AG10803 (cell line): ENCODE measurements at regions not wholly inside any gene's neighbourhood (a gene's known extent, or its start where the extent isn't known, plus 50 kb on each side); places are given as distances from the start of the nearest gene placed in this dataset.

ENCODE experiments used
- DNase-seq: peaks from one replicate; pipeline ENCODE4 v3.0.0; 2010; ENCODE audit warnings: low read depth
- H3K4me3 ChIP-seq: 2 replicates; pipeline ENCODE4 v1.5.1; 2011; ENCODE audit warnings: mild to moderate bottlenecking, low read length, control low read depth
- TF ChIP-seq, protein P1 (sequence below): conservative IDR thresholded peaks from 2 replicates; pipeline ENCODE4 v1.5.1; 2011; ENCODE audit warnings: mild to moderate bottlenecking, low read length, control low read depth, inconsistent platforms

DNA sequence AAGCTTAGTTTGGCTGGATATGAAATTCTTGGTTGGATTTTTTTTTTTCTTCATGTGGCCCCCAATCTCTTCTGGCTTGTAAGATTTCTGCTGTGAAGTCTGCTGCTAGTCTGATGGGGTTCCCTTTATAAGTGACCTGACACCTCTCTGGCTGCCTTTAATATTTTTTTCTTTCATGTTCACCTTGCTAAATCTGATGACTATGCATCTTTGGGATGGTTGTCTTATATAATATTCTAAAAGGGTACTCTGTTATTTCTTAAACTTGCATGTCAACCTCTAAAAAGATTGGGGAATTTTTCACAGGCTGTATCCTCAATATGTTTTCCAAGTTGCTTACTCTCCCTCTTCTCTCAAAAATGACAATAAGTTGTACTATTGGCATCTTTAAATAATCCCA, 500.0 kb downstream of the CAAP1 start:
- TF ChIP-seq, protein P1, sequence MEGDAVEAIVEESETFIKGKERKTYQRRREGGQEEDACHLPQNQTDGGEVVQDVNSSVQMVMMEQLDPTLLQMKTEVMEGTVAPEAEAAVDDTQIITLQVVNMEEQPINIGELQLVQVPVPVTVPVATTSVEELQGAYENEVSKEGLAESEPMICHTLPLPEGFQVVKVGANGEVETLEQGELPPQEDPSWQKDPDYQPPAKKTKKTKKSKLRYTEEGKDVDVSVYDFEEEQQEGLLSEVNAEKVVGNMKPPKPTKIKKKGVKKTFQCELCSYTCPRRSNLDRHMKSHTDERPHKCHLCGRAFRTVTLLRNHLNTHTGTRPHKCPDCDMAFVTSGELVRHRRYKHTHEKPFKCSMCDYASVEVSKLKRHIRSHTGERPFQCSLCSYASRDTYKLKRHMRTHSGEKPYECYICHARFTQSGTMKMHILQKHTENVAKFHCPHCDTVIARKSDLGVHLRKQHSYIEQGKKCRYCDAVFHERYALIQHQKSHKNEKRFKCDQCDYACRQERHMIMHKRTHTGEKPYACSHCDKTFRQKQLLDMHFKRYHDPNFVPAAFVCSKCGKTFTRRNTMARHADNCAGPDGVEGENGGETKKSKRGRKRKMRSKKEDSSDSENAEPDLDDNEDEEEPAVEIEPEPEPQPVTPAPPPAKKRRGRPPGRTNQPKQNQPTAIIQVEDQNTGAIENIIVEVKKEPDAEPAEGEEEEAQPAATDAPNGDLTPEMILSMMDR = no peak

DNA sequence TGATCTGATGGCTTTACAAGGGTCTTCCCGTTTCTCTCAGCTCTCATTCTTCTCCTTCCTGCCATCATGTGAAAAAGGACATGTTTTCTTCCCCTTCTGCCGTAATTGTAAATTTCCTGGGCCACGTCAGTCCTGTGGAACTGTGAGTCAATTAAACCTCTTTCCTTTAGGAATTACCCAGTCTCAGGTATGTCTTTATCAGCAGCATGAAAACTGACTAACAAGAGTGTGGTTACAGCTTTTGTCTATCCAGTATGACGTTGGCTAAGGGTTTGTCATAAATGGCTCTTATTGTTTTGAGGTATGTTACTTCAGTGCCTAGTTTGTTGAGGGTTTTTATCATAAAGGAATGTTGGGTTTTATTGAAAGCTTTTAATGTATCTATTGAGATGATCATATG, 501.6 kb downstream of the CAAP1 start:
- no peak overlapping the region for H3K4me3 ChIP-seq
- no peak for DNase-seq
- TF ChIP-seq, protein P1 = no peak

More for the DNA sequence above, 500.0 kb downstream of the CAAP1 start:
- no peak overlapping the region for H3K4me3 ChIP-seq
- DNase-seq = no peak

DNA sequence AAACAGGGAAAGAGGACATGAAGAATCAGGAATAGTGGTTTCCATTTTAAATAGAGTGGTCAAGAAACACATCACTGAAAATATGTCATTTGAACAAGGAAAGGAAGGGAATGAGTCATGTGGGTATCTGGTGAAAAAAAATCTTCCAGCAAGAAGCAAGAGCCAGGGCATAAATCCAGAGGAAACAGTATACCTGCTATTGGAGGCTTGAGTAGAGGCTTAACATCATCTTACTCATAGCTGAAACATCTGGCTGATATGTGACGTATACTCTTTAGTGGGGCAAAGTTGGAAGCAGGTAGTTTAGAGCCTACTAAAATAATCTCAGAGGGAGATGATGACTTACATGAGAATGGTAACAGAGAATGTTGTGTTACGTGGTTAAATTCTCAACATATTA, 517.2 kb downstream of the CAAP1 start:
- no peak overlapping the region for H3K4me3 ChIP-seq
- TF ChIP-seq, protein P1 = no peak
- DNase-seq = peak; percentile 9

DNA sequence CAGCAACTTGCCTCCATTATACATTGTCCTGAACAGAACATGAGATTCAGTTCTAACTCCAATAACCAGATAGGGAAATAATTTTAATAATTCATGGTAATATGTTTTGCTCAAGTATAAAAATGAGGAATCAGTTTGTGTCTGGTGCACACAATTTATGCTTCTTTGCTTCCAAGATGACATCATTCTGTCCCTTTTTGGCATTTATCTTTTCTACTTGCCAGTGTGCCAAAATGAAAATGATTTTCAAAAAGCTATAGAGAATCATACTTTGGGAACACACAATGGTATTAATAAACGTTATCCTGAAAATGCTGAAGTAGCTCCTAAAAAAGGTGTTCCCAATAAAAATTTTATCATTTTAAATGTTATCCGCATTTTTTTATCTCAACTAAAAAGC, 519.0 kb downstream of the CAAP1 start:
- H3K4me3 ChIP-seq = no peak overlapping the region
- TF ChIP-seq, protein P1 = no peak
- DNase-seq = no peak

DNA sequence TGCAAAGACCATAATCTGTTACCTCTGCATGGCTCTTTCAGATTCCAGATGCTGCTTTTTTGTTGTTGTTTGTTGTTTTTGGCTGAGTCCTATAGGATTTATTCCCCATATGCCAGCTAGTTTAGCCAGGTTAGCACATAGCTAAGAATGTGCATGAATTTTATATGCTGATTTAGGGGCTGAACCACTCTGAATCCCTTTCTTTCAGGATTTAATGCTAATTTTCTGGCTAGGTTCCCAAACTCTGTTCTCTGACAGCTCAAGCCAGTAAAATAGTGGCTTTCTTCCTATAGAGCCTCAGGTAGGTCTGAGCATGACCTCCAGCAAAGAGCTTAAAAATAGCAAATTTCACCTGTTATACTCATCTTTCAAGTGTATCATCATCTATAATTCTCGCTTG, 521.4 kb downstream of the CAAP1 start:
- no peak overlapping the region for H3K4me3 ChIP-seq
- DNase-seq = no peak
- TF ChIP-seq, protein P1 = no peak

DNA sequence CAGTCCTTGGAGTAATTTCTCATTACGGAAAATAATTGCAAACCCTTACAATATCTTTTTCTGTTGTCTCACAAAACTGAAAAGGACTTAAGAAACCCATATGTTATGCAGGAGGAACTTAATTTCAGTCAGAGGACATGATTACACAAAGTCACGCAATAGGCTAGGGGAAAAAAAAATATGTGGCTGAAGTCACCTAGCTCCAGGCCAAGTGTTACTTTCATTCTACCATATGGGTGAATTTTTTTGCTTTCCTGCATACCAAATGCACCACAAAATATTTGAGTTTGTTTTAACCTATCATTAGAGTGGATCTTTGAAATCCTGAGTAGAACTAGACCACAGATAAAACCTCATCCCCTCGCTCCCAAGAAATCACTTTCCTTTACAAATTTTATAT, 523.5 kb downstream of the CAAP1 start:
- H3K4me3 ChIP-seq = no peak overlapping the region
- TF ChIP-seq, protein P1 = no peak
- peak; percentile 81 for DNase-seq

DNA sequence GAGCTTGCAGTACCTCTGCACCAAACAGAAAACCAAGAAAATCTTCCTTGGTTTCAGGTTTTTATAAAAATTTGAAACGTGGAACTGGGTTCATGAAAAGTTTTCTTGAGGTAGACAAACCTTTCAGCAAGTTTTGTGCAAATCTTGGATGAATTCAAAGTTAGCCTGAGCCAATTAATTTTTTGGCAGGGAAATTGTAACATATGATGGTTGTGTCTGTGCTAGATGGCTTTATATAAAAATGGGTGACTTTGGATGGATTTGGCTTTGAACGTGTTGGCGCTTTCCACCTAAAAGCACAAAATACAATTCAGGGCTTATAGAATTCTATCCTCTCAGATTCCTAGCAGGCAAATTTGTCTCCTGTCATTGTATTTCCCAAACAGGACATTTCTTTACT, 524.4 kb downstream of the CAAP1 start:
- TF ChIP-seq, protein P1 = no peak
- DNase-seq = no peak
- H3K4me3 ChIP-seq = no peak overlapping the region
